ENCODE measurements at regions not wholly inside any gene's neighbourhood (a gene's known extent, or its start where the extent isn't known, plus 50 kb on each side); places are given as distances from the start of the nearest gene placed in this dataset.

GRCh38 chr4:13298655-13299054 lies 185.5 kb downstream of the RAB28 start:
- TF ChIP-seq CTCF (conservative IDR thresholded peaks at IDR 0.05; ENCODE audit: low read depth, low read length): no peak
- no peak overlapping the region for H3K4me3 ChIP-seq (ENCODE audit: low read length)
- no peak for DNase-seq (ENCODE audit: low read depth)

GRCh38 chr4:13296986-13297385 lies 187.2 kb downstream of the RAB28 start:
- TF ChIP-seq CTCF (conservative IDR thresholded peaks at IDR 0.05; ENCODE audit: low read depth, low read length): no peak
- DNase-seq (ENCODE audit: low read depth): no peak
- no peak overlapping the region for H3K4me3 ChIP-seq (ENCODE audit: low read length)

GRCh38 chr4:13294961-13295605 lies 189.1 kb downstream of the RAB28 start:
- TF ChIP-seq CTCF (conservative IDR thresholded peaks at IDR 0.05; ENCODE audit: low read depth, low read length): no peak
- no peak overlapping the region for H3K4me3 ChIP-seq (ENCODE audit: low read length)
- no peak for DNase-seq (ENCODE audit: low read depth)

GRCh38 chr4:13292372-13292771 lies 191.8 kb downstream of the RAB28 start:
- no peak for TF ChIP-seq CTCF (conservative IDR thresholded peaks at IDR 0.05; ENCODE audit: low read depth, low read length)
- DNase-seq (ENCODE audit: low read depth): no peak
- no peak overlapping the region for H3K4me3 ChIP-seq (ENCODE audit: low read length)

GRCh38 chr4:13289391-13289790 lies 194.7 kb downstream of the RAB28 start:
- no peak overlapping the region for H3K4me3 ChIP-seq (ENCODE audit: low read length)
- TF ChIP-seq CTCF (conservative IDR thresholded peaks at IDR 0.05; ENCODE audit: low read depth, low read length): no peak
- DNase-seq (ENCODE audit: low read depth): peak; percentile 9

- no peak for DNase-seq (ENCODE audit: low read depth)
- TF ChIP-seq CTCF (conservative IDR thresholded peaks at IDR 0.05; ENCODE audit: low read depth, low read length): no peak
- no peak overlapping the region for H3K4me3 ChIP-seq (ENCODE audit: low read length)
These were observed 198.8 kb downstream of the RAB28 start for GRCh38 chr4:13285336-13285735.

GRCh38 chr4:13284932-13285331 lies 199.2 kb downstream of the RAB28 start:
- DNase-seq (ENCODE audit: low read depth): no peak
- TF ChIP-seq CTCF (conservative IDR thresholded peaks at IDR 0.05; ENCODE audit: low read depth, low read length): no peak
- no peak overlapping the region for H3K4me3 ChIP-seq (ENCODE audit: low read length)

Measured in retinal pigment epithelial cell (primary cell).